Mesenteric fat pad (tissue), 1 donor: ENCODE measurements at regions not wholly inside any gene's neighbourhood (a gene's known extent, or its start where the extent isn't known, plus 50 kb on each side); places are given as distances from the start of the nearest gene placed in this dataset.
"Not testable (repeated sequence)": the region's sequence is repeated elsewhere in the genome, so short reads cannot be mapped to it uniquely, and the experiment has no call there.

Experiments
- DNase-seq: peaks from one replicate; pipeline ENCODE4 v3.0.0-alpha.2; 2020; ENCODE audit warnings: low spot score
- donor health status: DM: yes; HTN: yes; CAD: no.

- DNase-seq = no peak
These were observed 61.4 kb upstream of the ZNF217 start for GRCh38 chr20:53654932-53655624.

GRCh38 chr20:53654521-53654920 is 60.9 kb upstream of the ZNF217 start:
- not testable (repeated sequence) for DNase-seq

DNA sequence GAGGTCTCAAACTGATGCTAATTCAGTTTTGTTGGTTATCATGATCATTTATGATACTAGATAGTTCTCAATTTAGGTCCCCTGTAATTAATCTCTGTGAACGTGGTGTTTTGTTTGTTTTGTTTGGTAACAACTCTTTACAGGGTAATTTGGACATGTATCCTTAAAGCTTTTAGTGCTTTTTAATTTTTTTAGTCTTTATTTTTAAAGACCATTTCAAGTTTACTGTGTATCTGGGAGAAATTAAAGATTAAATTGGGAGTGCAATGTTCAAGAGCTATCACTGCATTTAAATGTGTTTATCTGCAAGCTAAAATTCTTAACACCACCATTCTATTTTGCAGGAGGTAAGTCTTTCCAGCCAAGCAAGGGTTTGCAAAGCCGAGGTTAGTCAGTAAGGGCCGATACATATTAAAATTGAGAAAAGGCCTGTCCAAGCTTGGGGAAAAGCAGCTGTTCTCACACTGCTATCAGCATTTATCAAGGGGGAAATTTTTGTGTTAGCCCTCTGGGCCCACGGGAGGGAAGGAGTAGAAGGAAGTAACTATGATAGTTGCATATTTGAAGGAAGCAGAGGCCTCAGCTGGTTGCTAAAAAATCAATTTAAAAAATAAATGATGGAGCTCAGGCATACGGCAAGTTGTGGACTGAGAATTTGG is 59.3 kb upstream of the ZNF217 start:
- DNase-seq = no peak

GRCh38 chr20:53652090-53652858 is 58.6 kb upstream of the ZNF217 start:
- DNase-seq = no peak

GRCh38 chr20:53649493-53649892 is 55.9 kb upstream of the ZNF217 start:
- DNase-seq = not testable (repeated sequence)

DNA sequence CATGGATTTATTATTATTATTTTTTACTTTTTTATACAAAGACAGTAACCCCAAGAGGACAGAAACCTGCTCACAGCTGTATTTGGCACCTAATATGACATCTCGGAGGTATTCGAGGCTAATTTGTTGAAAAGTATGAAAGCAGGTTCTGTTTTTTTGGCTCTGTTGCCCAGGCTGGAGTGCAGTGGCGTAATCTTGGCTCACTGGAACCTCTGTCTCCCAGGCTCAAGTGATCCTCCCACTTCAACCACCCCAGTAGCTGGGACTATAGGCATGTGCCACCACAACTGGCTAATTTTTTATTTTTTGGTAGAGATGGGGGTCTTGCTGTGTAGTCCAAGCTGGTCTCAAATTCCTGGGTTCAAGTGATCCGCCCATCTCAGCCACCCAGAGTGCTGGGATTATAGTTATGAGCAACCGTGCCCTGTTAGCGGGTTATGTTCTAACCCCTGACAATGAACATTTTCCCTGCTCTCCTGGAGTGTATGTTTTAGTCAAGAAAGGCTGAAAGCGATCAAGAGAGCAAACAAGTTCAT is 53.7 kb upstream of the ZNF217 start:
- no peak for DNase-seq

DNA sequence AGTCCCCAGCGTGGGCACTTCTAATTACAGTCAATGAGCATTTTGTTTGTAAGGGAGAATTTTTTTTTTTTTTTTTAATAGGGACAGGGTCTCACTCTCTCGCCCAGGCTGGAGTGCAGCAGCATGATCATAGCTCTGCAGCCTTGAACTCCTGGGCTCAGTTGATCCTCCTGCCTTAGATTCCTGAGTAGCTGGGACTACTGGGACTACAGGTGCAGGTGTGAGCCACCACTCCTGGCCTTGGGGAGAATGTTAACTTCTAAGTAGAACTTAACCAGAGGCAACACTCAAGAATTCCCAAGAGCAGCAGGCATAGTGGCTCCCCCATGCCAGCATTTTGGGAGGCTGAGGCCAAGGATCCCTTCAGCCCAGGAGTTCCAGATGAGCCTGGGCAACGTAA is 52.9 kb upstream of the ZNF217 start:
- DNase-seq = no peak

GRCh38 chr20:53645582-53645897 is 51.9 kb upstream of the ZNF217 start:
- DNase-seq = no peak

DNA sequence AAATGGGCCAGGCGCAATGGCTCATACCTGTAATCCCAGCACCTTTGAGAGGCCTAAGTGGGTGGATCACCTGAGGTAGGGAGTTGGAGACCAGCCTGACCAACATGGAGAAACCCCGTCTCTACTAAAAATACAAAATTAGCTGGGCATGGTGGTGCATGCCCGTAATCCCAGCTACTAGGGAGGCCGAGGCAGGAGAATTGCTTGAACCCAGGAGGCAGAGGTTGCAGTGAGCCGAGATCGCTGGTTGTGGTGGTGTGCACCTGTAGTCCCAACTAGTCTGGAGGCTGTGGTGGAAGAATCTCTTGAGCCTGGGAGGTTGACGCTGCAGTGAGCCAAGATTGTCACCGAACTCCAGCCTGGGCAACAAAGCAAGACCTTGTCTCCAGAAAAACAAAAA is 50.5 kb upstream of the ZNF217 start:
- not testable (repeated sequence) for DNase-seq
